ENCODE measurements at regions not wholly inside any gene's neighbourhood (a gene's known extent, or its start where the extent isn't known, plus 50 kb on each side); places are given as distances from the start of the nearest gene placed in this dataset.
A peak's percentile ranks its signal among the peaks of the same experiment; 100 is the strongest.

DNA sequence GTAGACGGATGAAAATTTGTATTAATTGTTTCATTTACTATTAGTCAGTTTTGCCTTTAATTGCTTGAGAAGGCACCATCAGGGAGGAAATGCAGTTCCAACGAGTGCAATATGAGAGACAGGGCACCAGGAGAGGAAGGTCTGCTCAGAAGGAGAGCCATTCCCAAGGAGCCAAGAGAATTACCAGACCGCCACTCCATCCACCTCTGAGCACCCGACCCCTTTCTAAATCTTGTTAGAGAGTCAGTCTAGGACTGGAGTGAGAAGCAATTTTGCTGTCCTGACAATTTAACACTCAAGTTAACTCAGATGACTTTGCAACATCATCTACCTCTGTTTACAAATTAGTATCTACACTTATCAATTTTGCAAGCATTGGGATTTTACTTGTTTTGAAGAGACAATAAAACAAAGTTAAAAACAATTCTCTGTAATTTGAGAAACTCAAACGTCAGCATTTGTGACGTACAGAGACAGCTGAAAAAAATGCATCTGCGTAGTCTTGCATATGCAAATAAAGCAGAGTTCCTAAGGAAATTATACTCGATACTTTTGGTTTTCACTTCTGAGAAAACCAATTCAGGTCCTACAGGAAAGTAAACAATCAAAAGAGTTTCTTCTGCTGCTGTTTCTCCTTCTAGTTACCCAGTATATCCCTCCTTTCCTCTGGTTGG, 1704.7 kb upstream of the TENM3 start:
- Histone ChIP-seq H2AFZ (ENCODE audit: low read length) (no peak overlapping the region), H3K27ac (ENCODE audit: low read length) (peak overlapping the region; percentile 58; the same call in 1 of the 2 replicates), H3K9me3 (replicated peaks; ENCODE audit: insufficient read depth, low read length) (no peaks in the 10 kb centered on the region), H3K9me2 (replicated peaks; ENCODE audit: insufficient read depth, low read length) (no peaks in the 10 kb centered on the region), H3F3A (ENCODE audit: insufficient read depth, low read length) (peaks cover 6% of the 10 kb centered on the region), H3K9ac (ENCODE audit: low read length) (peak overlapping the region; percentile 42), H3K4me3 (ENCODE audit: low read length) (peak overlapping the region; percentile 29; the same call in 1 of the 2 replicates), H4K20me1 (ENCODE audit: insufficient read depth, low read length) (no peaks in the 10 kb centered on the region), H3K79me2 (ENCODE audit: low read length) (no peaks in the 10 kb centered on the region), H3K4me2 (ENCODE audit: low read depth, low read length) (peak overlapping the region; percentile 50), H3K27me3 (replicated peaks; ENCODE audit: insufficient read depth, low read length) (peaks cover 12% of the 10 kb centered on the region; the same call in 1 of the 2 replicates), H3K36me3 (replicated peaks; ENCODE audit: insufficient read depth, low read length) (no peaks in the 10 kb centered on the region), H3K4me1 (ENCODE audit: low read length) (peaks cover 6% of the 10 kb centered on the region; the same call in 1 of the 2 replicates)
- DNase-seq, result peak; percentile 54
- TF ChIP-seq EZH2 (optimal IDR thresholded peaks at IDR 0.05; ENCODE audit: low read depth, low read length), result no peak
- TF ChIP-seq EZH2phosphoT487 (IDR thresholded peaks at IDR 0.05; ENCODE audit: low read length), result no peak
- TF ChIP-seq, protein P1, sequence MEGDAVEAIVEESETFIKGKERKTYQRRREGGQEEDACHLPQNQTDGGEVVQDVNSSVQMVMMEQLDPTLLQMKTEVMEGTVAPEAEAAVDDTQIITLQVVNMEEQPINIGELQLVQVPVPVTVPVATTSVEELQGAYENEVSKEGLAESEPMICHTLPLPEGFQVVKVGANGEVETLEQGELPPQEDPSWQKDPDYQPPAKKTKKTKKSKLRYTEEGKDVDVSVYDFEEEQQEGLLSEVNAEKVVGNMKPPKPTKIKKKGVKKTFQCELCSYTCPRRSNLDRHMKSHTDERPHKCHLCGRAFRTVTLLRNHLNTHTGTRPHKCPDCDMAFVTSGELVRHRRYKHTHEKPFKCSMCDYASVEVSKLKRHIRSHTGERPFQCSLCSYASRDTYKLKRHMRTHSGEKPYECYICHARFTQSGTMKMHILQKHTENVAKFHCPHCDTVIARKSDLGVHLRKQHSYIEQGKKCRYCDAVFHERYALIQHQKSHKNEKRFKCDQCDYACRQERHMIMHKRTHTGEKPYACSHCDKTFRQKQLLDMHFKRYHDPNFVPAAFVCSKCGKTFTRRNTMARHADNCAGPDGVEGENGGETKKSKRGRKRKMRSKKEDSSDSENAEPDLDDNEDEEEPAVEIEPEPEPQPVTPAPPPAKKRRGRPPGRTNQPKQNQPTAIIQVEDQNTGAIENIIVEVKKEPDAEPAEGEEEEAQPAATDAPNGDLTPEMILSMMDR (IDR thresholded peaks at IDR 0.05; ENCODE audit: low read length), result no peak

DNA sequence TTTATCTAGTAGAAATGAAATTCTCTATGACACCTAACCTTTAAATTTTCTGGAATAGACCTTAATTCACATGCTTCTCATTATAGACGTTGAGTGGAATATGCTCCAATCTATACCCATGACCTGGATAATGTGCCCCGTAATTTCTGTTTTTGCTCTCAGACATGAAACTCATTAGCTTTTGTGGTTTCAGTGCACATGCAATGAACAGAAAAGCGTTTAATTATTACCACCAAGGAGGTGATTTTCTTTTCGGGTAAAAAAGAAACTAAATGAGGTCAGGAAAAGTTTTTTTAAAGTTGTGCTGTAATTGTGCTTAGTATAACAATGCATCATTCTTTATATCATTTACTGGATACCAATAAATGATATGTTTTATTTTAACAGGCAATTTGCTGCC, 1703.9 kb upstream of the TENM3 start:
- Histone ChIP-seq H3K79me2 (ENCODE audit: low read length) (no peaks in the 10 kb centered on the region), H3K4me3 (ENCODE audit: low read length) (peak overlapping the region; percentile 29; the same call in 1 of the 2 replicates), H3K4me2 (ENCODE audit: low read depth, low read length) (peak overlapping the region; percentile 50), H3K27me3 (replicated peaks; ENCODE audit: insufficient read depth, low read length) (peaks cover 12% of the 10 kb centered on the region; the same call in 1 of the 2 replicates), H2AFZ (ENCODE audit: low read length) (no peak overlapping the region), H3K4me1 (ENCODE audit: low read length) (peaks cover 6% of the 10 kb centered on the region; the same call in 1 of the 2 replicates), H3K36me3 (replicated peaks; ENCODE audit: insufficient read depth, low read length) (no peaks in the 10 kb centered on the region), H4K20me1 (ENCODE audit: insufficient read depth, low read length) (no peaks in the 10 kb centered on the region), H3K9me3 (replicated peaks; ENCODE audit: insufficient read depth, low read length) (no peaks in the 10 kb centered on the region), H3K9me2 (replicated peaks; ENCODE audit: insufficient read depth, low read length) (no peaks in the 10 kb centered on the region), H3K9ac (ENCODE audit: low read length) (peak overlapping the region; percentile 42), H3K27ac (ENCODE audit: low read length) (peak overlapping the region; percentile 58; the same call in 1 of the 2 replicates), H3F3A (ENCODE audit: insufficient read depth, low read length) (peaks cover 6% of the 10 kb centered on the region)
- TF ChIP-seq EZH2 (optimal IDR thresholded peaks at IDR 0.05; ENCODE audit: low read depth, low read length), result no peak
- TF ChIP-seq, protein P1 (IDR thresholded peaks at IDR 0.05; ENCODE audit: low read length), result no peak
- TF ChIP-seq EZH2phosphoT487 (IDR thresholded peaks at IDR 0.05; ENCODE audit: low read length), result no peak
- peak; percentile 77 for DNase-seq

DNA sequence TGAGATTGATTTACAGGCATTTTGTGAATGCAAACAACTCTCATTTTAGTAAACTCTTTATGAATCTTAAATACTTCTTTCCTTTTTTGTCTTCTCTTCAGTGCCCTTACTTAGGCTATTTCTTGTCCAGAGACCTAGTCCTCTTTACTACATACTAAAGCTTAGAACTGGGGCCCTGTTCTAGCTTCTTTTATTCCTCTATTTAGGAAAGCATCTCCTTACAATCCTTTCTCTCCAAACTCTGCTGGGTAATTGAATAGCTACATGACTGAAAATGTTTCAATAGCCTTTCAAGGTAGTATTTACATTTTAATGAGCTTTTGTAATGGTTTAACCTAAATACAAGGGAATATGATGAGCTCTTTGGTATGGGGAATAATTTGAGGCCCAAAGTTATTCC, 1701.5 kb upstream of the TENM3 start:
- no peak overlapping the region for H3K27ac ChIP-seq (ENCODE audit: low read length)
- H3K9me2 ChIP-seq (replicated peaks; ENCODE audit: insufficient read depth, low read length), result no peaks in the 10 kb centered on the region
- TF ChIP-seq, protein P1 (IDR thresholded peaks at IDR 0.05; ENCODE audit: low read length), result no peak
- no peak for TF ChIP-seq EZH2 (optimal IDR thresholded peaks at IDR 0.05; ENCODE audit: low read depth, low read length)
- no peak for TF ChIP-seq EZH2phosphoT487 (IDR thresholded peaks at IDR 0.05; ENCODE audit: low read length)
- H4K20me1 ChIP-seq (ENCODE audit: insufficient read depth, low read length), result no peaks in the 10 kb centered on the region
- peaks cover 6% of the 10 kb centered on the region; the same call in 1 of the 2 replicates for H3K4me1 ChIP-seq (ENCODE audit: low read length)
- no peak for DNase-seq
- no peaks in the 10 kb centered on the region for H3K79me2 ChIP-seq (ENCODE audit: low read length)
- H3F3A ChIP-seq (ENCODE audit: insufficient read depth, low read length), result peaks cover 6% of the 10 kb centered on the region
- H3K4me2 ChIP-seq (ENCODE audit: low read depth, low read length), result no peak overlapping the region
- H3K9ac ChIP-seq (ENCODE audit: low read length), result no peak overlapping the region
- H3K9me3 ChIP-seq (replicated peaks; ENCODE audit: insufficient read depth, low read length), result no peaks in the 10 kb centered on the region
- no peak overlapping the region for H2AFZ ChIP-seq (ENCODE audit: low read length)
- H3K36me3 ChIP-seq (replicated peaks; ENCODE audit: insufficient read depth, low read length), result no peaks in the 10 kb centered on the region
- no peak overlapping the region for H3K4me3 ChIP-seq (ENCODE audit: low read length)
- H3K27me3 ChIP-seq (replicated peaks; ENCODE audit: insufficient read depth, low read length), result peaks cover 12% of the 10 kb centered on the region; the same call in 1 of the 2 replicates

Data from MM.1S (cell line).